HK-2 (cell line): ENCODE measurements at regions not wholly inside any gene's neighbourhood (a gene's known extent, or its start where the extent isn't known, plus 50 kb on each side); places are given as distances from the start of the nearest gene placed in this dataset.

ENCODE experiments used
- DNase-seq: peaks from one replicate; pipeline ENCODE4 v3.0.0-alpha.2; 2018; ENCODE audit not compliant: unreplicated experiment

GRCh38 chr4:126427853-126428252 lies 1113.1 kb downstream of the FAT4 start:
- DNase-seq = no peak

DNA sequence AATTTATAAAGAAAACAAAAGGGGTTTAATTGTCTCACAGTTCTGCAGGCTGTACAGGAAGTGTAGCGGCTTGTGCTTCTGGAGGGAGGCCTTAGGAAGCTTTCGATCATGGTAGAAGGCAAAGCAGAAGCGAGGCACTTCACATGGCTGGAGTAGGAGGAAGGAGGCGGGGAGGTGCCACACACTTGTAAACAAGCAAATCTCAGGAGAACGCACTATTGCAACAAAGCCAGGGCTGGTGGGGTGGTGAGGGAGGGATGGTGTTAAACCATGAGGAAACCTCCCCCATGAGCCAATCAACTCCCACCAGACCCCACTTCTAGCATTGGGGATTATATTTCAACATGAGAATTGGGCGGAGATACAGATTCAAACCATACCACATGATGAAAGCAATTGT lies 1116.3 kb downstream of the FAT4 start:
- DNase-seq = no peak

DNA sequence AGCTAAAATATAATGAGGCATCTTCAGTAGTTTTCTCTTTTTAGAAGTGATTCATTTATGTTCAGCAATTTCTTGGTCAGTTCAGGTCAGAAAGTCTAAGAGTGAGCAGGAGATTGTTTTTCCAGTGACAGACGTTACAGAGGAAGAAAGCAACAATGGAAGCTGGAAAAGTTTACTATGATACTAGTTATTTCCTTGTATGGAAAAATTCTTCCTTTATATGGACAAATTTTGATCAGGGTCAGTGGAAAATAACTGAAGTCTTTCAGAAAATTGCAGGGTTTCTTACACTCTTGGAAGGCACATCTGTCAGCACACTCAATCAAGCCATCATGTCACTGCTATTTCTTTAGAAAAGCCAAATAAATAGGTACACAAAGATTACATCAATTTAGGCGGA lies 1120.7 kb downstream of the FAT4 start:
- DNase-seq = no peak

GRCh38 chr4:126440297-126440696 lies 1125.5 kb downstream of the FAT4 start:
- no peak for DNase-seq

- DNase-seq = no peak
Measured at GRCh38 chr4:126441173-126442035, 1126.6 kb downstream of the FAT4 start.

DNA sequence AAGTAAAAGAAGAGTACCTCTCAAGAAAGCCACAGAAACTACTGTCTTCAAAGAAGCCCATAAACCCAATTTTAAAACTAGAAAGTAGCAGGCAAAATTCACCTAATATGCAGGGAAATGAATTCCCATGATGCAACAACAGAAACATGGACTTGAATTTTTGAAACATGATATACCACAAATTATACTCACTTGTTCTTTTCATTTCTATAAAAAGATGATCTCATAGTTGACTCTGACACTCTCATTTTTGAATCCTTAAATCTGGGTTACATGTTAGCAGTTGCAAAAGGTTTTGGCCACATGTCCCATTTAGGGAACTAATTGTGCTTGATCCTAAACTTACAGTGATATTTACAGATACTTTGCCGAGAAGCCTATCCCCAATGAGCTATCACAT lies 1130.8 kb downstream of the FAT4 start:
- no peak for DNase-seq

DNA sequence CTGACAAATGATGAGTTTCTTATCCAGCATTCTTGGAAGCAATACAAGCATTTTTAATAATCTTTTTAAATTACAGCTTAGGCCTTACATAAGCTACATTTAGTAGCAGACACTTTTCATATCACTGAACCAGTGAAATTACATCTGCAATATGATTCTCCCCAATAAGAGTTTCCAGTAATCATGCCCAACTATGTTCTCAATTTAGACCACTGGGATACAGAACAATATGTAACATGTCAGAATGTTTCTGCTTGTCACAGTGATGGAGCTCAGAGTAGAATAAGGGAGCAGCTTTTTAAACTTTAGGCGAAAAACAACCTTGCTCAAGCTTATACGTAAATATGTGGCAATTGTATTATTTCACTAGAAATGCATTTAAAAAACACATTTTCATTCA lies 1132.2 kb downstream of the FAT4 start:
- no peak for DNase-seq

DNA sequence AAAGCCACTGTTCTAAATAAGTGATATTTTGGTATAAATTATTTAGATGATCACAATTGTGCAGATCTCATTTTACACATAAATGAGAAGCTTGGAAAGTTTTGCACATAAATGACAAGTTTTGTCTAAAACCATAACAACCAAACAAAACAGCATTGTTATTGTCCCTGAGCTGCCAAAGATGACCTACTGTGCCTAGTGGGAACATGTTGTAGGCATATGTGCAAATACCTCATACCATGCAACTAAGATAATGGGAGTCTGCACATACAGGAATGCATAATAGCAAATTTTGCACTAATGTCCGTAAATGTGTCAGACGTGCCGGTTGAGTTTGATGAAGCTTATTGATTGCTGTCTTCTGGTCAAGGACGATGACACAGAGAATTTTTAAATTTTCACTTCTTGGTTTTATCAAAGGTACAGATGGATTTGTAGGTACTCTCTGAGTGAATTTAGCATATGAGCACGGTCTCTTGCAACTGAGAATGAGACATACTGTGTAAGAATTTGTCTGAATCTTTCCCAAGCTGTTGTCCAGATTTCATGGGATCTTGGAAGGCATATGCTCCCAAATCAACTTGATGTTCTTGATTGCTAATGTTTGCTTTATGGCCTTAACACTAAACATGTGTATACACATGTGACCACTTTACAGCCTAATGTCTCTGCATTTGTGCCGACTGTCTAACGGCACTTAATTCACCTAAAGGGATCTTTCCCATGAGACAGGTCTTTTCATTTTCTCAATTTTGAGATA lies 1133.5 kb downstream of the FAT4 start:
- DNase-seq = no peak

DNA sequence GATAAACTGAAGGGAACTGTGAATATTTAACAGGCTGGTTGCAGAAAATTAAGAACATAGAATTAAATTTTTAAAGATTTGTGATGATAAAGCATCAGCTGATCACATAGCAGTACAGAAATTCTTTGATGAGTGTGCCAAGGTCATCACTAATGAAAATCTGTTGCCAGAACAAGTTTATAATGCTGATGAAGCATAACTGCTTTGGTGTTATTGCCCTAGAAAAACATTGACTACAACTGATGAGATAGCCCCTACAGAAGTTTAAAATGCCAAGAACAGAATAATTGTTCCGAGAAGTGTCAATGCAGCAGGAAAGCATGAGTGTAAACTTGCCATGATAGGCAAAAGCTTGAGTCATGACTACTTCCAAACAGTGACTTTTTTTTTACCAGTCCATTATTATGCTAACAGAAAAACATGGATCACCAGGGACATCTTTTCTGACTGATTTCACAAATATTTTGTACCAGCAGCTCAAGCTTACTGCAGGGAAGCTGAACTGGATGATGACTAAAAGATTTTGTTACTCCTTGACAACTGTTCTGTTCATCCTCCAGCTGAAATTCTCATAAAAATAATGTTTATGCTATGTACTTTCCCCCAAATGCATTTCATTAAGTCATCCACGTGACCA lies 1136.6 kb downstream of the FAT4 start:
- DNase-seq = no peak

- DNase-seq = no peak
Measured at GRCh38 chr4:126455865-126456264, 1141.1 kb downstream of the FAT4 start.

DNA sequence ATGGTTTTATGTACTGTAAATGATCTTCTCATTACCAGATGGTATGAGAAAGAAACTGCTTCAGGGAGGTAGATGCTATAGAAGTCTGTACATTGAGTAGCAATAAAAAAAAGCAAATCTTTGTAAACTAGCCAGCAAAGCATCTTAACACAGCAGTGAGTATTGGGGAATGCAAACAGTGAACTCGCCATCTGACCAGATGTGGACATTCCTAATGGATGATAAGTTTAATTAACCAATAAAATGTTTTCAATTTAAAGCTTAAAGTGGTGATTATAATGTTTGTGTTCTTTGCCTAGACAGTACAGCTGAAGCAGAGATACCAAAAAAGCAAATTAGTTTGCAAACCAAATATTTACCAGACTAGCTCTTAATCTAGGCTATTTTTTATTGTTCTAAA lies 1144.2 kb downstream of the FAT4 start:
- no peak for DNase-seq

- DNase-seq = no peak
Measured at GRCh38 chr4:126465341-126465740, 1150.6 kb downstream of the FAT4 start.

DNA sequence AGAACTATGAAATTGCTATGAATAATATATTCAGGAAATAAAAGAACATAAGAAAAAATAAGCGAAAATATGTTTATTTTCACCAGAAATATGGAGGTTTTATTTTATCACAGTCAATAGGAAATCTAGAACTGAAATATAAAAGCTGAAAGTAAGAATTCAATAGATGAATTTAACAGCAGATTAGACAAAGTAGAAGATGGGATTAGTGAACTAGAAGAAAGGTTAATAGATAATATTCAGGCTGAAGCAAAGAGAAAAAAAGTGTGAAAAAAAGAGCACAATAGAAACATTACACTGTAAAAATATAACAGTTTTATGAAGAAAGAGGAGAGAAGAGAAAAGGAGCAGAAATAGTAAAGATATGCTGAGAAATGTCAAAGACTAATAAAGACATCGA lies 1152.1 kb downstream of the FAT4 start:
- no peak for DNase-seq

DNA sequence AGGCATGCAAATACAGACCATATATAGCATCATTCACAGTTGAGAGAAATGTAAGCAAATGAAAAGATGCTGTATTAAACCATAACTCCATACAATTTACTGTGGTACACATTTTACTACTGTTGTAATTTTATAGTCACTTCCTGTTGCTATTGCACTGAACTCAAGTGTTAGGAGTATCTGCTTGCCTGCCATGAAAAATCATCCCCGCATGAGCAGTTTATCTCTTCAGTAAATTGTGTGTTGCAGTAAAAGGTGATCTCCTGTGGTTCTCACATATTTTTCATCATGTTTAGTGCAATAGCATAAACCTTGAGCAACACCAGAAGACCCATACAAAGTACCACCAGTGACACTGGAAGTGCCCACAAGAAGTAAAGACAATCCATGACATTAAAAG lies 1153.4 kb downstream of the FAT4 start:
- DNase-seq = no peak

GRCh38 chr4:126470862-126471261 lies 1156.1 kb downstream of the FAT4 start:
- no peak for DNase-seq

GRCh38 chr4:126475730-126476129 lies 1157.0 kb upstream of the INTU start:
- DNase-seq = no peak

- no peak for DNase-seq
Measured at GRCh38 chr4:126479709-126480108, 1153.0 kb upstream of the INTU start.

DNA sequence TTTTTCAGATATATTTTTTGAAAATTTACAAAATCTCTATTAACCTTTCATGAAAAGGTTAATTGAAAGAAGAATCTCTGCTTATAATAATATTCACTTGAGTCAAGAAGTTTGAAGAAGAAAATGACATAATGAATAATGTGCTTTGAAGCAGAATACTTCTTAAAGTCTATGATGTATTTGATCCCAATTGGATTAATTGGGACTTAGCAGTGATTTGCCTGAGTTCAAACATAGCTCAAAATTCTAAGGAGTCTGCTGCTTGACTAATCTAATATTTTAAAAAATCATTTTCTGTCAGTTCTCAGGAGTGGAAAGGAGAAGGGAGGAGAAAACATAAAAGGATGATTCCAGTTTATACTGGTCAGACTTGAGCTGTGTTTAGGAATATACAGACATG lies 1150.4 kb upstream of the INTU start:
- no peak for DNase-seq

DNA sequence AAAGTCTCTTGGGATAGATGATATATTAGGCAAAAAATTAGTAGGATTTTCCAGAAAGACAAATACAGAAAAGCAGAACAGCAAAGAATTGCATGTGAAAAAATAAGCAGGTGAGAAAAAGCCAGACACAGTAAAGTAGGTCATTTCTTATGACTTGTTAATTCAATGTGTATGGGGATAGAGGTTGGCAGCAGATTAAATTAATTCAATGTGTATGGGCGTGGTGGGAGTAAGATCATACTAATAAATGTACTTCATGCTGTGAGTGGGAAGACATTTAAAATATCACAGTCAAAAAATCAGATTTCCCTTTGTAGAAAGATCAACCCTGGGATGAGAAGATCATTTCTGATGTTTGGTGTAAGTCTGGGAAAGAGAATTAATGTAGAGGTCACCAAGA lies 1146.4 kb upstream of the INTU start:
- no peak for DNase-seq

GRCh38 chr4:126489826-126490463 lies 1142.8 kb upstream of the INTU start:
- DNase-seq = no peak

GRCh38 chr4:126495163-126495752 lies 1137.5 kb upstream of the INTU start:
- no peak for DNase-seq

DNA sequence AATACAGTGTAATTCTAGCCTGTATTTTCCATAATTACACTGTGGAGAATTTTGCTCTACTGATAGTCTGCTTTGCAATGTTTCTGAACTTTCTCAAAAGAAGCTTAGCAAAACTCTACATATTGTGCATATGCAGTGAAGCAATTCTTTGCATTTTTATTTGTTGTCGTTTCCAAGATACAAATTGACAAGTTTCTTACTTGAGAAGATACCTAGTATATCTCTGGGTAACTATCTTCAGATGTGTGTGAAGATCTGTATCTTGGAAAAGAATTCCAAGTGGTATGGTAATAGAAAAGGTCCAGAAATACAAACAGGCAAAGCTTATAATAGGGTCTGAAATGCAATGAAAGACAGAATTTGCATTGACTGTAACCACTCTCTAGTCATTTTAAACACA lies 1119.8 kb upstream of the INTU start:
- no peak for DNase-seq
